OCI-LY3 (cell line): ENCODE measurements at regions not wholly inside any gene's neighbourhood (a gene's known extent, or its start where the extent isn't known, plus 50 kb on each side); places are given as distances from the start of the nearest gene placed in this dataset.

Experiments
- H2AFZ ChIP-seq: fragments of 200-600, 300-600 bp; shearing (Covaris generic); 2 replicates; pipeline ENCODE4 v1.6.0; 2014; ENCODE audit warnings: antibody characterized with exemption, low read depth, low read length
- H3K27ac ChIP-seq: fragments of 200-600, 300-600 bp; sonication (generic); 2 replicates; pipeline ENCODE4 v1.5.1; 2014; ENCODE audit warnings: mild to moderate bottlenecking, low read length, moderate library complexity, mixed read lengths
- H3K27me3 ChIP-seq: fragments of 200-600, 300-600 bp; sonication (generic); 2 replicates; pipeline ENCODE4 v1.6.1; 2014; ENCODE audit warnings: low read depth, low read length, mixed read lengths
- H3K36me3 ChIP-seq: fragments of 200-600, 300-600 bp; sonication (generic); replicated peaks from 2 replicates; pipeline ENCODE3; 2014; ENCODE audit warnings: low read depth, low read length, mixed read lengths
- H3K4me1 ChIP-seq: fragments of 300-600, 200-600 bp; sonication (generic); 2 replicates; pipeline ENCODE4 v1.6.1; 2014; ENCODE audit warnings: low read length, mixed read lengths
- H3K4me2 ChIP-seq: fragments of 200-600, 300-600 bp; sonication (generic); 2 replicates; pipeline ENCODE4 v1.6.1; 2014; ENCODE audit warnings: low read length, mixed read lengths
- H3K4me3 ChIP-seq: fragments of 300-600, 200-600 bp; sonication (generic); 2 replicates; pipeline ENCODE4 v1.5.1; 2014; ENCODE audit warnings: antibody characterized with exemption, mild to moderate bottlenecking, low read length, moderate library complexity
- H3K79me2 ChIP-seq: fragments of 300-600, 200-600 bp; shearing (Covaris generic); 2 replicates; pipeline ENCODE4 v1.6.1; 2014; ENCODE audit warnings: mild to moderate bottlenecking, low read length, mixed read lengths
- H3K9ac ChIP-seq: fragments of 300-600, 200-600 bp; shearing (Covaris generic); 2 replicates; pipeline ENCODE4 v1.6.0; 2014; ENCODE audit warnings: mild to moderate bottlenecking, low read length, moderate library complexity
- H3K9me3 ChIP-seq: fragments of 200-600, 300-600 bp; shearing (Covaris generic); 2 replicates; pipeline ENCODE4 v1.6.1; 2014; ENCODE audit warnings: low read length, mixed read lengths; ENCODE audit not compliant: insufficient read depth
- H4K20me1 ChIP-seq: fragments of 200-600, 300-600 bp; sonication (generic); 2 replicates; pipeline ENCODE4 v1.6.1; 2016; ENCODE audit warnings: low read length, mixed read lengths; ENCODE audit not compliant: insufficient read depth
- EZH2phosphoT487 ChIP-seq: fragments of 200-600 bp; shearing (Covaris generic); IDR thresholded peaks from 2 replicates; pipeline ENCODE4 v1.6.1; 2018; ENCODE audit warnings: antibody characterized with exemption, mixed run types, low read depth
- TF ChIP-seq, protein P1 (sequence below): fragments of 200-600, 300-600 bp; sonication (generic); IDR thresholded peaks from 2 replicates; pipeline ENCODE4 v1.5.1; 2014; ENCODE audit warnings: antibody characterized with exemption, low read length, low read depth

DNA sequence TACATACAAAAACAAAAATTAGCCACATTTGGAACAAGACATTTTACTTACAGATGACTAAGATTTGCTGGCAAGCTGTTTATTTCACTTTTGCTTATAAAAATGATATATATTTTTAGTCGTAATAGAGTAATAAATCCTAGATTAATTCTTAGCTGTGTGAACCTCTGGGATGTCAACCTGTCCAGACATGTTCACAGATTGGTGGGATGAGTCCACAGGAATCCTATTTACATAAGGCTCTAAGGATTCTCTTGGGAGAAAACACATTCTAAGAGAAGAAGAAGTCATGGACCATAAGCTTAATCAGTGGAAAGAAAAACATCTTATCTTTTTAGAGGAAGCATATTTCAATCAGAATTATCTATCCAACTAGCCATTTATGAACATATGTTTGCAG lies 797.4 kb downstream of the C12orf50 start:
- Histone ChIP-seq H3K79me2 (no peaks in the 10 kb centered on the region), H3K9me3 (no peaks in the 10 kb centered on the region), H3K9ac (no peak overlapping the region), H3K4me2 (no peak overlapping the region), H4K20me1 (no peaks in the 10 kb centered on the region), H3K27me3 (no peaks in the 10 kb centered on the region), H3K4me1 (no peaks in the 10 kb centered on the region), H3K27ac (no peak overlapping the region), H2AFZ (no peak overlapping the region), H3K4me3 (no peak overlapping the region), H3K36me3 (no peaks in the 10 kb centered on the region)
- TF ChIP-seq EZH2phosphoT487: no peak
- TF ChIP-seq, protein P1, sequence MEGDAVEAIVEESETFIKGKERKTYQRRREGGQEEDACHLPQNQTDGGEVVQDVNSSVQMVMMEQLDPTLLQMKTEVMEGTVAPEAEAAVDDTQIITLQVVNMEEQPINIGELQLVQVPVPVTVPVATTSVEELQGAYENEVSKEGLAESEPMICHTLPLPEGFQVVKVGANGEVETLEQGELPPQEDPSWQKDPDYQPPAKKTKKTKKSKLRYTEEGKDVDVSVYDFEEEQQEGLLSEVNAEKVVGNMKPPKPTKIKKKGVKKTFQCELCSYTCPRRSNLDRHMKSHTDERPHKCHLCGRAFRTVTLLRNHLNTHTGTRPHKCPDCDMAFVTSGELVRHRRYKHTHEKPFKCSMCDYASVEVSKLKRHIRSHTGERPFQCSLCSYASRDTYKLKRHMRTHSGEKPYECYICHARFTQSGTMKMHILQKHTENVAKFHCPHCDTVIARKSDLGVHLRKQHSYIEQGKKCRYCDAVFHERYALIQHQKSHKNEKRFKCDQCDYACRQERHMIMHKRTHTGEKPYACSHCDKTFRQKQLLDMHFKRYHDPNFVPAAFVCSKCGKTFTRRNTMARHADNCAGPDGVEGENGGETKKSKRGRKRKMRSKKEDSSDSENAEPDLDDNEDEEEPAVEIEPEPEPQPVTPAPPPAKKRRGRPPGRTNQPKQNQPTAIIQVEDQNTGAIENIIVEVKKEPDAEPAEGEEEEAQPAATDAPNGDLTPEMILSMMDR: no peak

DNA sequence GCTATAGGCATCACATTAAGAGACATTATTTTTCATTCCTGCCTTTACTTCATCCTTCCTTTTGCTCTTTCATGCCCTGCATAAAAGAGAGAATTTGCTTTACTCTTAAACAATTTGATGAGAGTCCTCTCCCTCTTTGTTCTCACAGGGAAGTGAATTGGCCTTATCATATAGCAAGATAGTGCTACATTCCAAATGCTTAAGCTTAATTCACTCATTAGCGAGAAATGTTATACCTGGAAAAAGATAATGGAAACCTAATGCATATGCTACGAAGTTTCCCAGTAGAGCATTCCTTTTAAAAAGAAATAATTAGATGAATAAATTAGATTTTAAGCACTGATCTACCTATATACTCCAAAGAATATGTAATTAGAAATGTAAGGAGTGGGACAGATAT lies 798.8 kb downstream of the C12orf50 start:
- Histone ChIP-seq H3K4me3 (no peak overlapping the region), H4K20me1 (no peaks in the 10 kb centered on the region), H2AFZ (no peak overlapping the region), H3K36me3 (no peaks in the 10 kb centered on the region), H3K79me2 (no peaks in the 10 kb centered on the region), H3K9ac (no peak overlapping the region), H3K4me1 (no peaks in the 10 kb centered on the region), H3K4me2 (no peak overlapping the region), H3K27ac (no peak overlapping the region), H3K9me3 (no peaks in the 10 kb centered on the region), H3K27me3 (no peaks in the 10 kb centered on the region)
- no peak for TF ChIP-seq EZH2phosphoT487
- TF ChIP-seq, protein P1: no peak

DNA sequence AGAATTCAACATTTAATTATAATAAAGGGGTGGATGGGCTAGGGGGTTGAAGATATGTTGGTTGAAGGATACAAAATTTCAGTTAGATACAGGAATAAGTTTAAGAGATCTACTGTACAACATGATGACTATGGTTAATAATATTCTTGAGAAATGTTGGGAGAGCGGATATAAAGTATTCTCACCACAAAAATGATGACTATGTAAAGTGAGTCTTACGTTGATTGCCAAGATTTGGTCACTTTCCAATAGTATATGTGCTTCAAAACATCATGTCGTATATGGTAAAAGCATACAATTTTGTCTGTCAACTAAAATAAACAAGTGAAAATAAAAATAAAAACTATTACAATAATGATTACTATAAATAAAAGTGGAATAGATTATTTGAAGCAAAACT lies 802.0 kb downstream of the C12orf50 start:
- H3K79me2 ChIP-seq: no peaks in the 10 kb centered on the region
- no peaks in the 10 kb centered on the region for H3K9me3 ChIP-seq
- H3K4me2 ChIP-seq: no peak overlapping the region
- no peaks in the 10 kb centered on the region for H3K36me3 ChIP-seq
- no peak for TF ChIP-seq EZH2phosphoT487
- TF ChIP-seq, protein P1: no peak
- no peak overlapping the region for H3K4me3 ChIP-seq
- no peak overlapping the region for H3K9ac ChIP-seq
- H3K27me3 ChIP-seq: no peaks in the 10 kb centered on the region
- H4K20me1 ChIP-seq: no peaks in the 10 kb centered on the region
- no peaks in the 10 kb centered on the region for H3K4me1 ChIP-seq
- H2AFZ ChIP-seq: no peak overlapping the region
- no peak overlapping the region for H3K27ac ChIP-seq

DNA sequence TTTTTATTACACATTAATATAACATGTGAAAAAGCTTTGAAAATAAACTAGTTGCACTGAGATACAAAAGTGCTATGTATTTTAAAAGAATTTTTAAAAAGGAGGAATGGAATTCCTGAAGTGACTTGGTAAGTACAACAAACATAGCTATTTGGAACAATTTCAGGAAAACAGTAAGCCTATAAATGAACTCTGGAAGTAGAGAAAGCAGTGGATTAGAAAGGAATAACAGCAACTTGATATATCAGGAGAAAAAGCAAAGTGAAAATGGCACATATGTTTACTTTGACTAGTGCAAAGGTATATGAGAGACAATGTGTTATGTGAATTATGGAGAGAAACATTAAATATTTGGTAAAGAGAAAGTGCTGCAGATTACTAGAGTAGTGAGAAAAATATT lies 811.7 kb downstream of the C12orf50 start:
- no peak overlapping the region for H3K27ac ChIP-seq
- no peak overlapping the region for H3K4me2 ChIP-seq
- H4K20me1 ChIP-seq: no peaks in the 10 kb centered on the region
- H3K4me3 ChIP-seq: no peak overlapping the region
- no peak overlapping the region for H3K9ac ChIP-seq
- no peaks in the 10 kb centered on the region for H3K36me3 ChIP-seq
- H3K27me3 ChIP-seq: no peaks in the 10 kb centered on the region
- TF ChIP-seq, protein P1: no peak
- TF ChIP-seq EZH2phosphoT487: no peak
- no peaks in the 10 kb centered on the region for H3K4me1 ChIP-seq
- no peaks in the 10 kb centered on the region for H3K79me2 ChIP-seq
- no peaks in the 10 kb centered on the region for H3K9me3 ChIP-seq
- no peak overlapping the region for H2AFZ ChIP-seq
